ENCODE measurements at regions not wholly inside any gene's neighbourhood (a gene's known extent, or its start where the extent isn't known, plus 50 kb on each side); places are given as distances from the start of the nearest gene placed in this dataset.
"Not testable (repeated sequence)": the region's sequence is repeated elsewhere in the genome, so short reads cannot be mapped to it uniquely, and the experiment has no call there.

DNA sequence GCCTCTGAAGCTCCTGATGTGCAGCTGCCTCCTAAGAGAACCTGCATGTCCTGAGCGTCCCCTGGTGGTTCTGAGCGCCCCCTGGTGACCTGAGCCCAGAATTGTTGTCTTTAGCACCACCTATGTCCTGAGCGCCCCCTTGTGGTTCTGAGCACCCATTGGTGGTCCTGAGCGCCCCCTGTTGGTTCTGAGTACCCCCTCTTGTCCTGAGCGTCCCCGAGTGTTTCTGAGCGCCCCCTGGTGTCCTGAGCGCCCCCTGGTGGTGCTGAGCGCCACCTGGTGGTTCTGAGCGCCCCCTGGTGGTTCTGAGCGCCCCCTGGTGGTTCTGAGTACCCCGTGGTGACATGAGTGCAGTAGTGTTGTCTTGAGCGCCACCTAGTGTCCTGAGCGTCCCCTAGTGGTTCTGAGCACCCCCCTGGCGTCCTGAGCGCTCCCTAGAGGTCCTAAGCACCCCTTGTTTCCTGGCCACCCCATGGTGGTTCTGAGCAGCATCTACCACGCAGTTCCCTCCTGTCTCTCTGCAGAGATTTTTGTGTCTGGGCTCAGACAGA is 782.5 kb downstream of the TMEM121 start:
- peak; percentile 93 to 97 for DNase-seq (ENCODE audit: low read depth in 2 of 2)

DNA sequence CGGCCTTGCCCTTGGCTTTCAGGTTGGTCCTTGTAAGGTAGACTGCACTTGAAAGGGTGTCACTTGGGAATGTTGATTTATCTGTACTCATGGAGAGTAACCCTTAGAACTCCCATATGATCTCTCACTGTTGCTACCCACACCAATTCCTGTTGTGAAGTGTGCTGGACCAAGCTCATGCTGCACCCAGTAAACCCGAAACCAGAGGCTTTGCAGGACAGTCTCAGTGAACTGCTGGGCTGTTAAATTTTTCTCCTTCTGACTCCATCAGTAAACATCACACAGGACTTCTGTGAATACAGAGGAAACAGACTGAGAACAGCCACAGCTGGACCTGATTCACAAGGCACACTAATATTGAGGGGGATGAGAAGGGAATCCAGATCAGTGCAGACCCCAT is 783.0 kb downstream of the TMEM121 start:
- no peak for DNase-seq (ENCODE audit: low read depth in 2 of 2)

DNA sequence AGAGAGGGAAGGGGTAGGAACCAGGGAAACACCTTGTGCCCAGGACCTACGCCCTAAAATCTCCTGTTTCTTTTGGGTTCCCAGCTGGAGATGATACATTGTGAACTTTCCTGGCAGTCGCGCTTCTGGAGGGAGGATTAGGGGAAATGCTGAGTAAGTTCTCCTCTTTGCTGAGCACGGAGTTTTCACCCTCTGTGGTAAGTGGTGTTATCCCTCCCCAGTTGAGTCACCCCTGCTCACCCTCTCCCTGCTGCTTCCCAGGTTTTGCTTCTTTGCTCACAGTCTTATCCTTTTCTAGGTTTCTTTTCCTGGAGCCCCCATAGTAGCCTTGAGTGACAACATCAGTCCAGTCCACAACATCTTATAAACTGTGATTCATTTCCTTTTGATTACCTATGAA is 789.1 kb downstream of the TMEM121 start:
- no peak for DNase-seq (ENCODE audit: low read depth in 2 of 2)

DNA sequence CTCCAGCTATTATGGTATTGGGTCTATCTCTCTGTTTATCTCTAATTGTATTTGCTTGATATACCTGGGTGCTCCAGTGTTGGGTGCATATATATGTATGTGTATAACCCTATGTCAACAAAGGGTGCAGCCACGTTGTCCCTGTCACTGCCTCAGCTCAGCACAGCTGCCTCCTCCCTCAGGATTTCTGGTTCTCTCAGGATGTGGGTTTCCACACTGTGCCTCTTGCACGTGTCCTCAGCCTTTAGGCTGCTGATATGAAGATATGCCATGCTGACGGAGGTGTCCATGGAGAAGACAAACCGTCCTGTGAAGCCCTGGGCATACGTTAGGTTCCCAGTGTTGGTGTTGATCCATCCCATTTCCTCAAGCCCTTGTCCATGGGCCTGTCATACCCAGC is 791.2 kb downstream of the TMEM121 start:
- no peak for DNase-seq (ENCODE audit: low read depth in 2 of 2)

DNA sequence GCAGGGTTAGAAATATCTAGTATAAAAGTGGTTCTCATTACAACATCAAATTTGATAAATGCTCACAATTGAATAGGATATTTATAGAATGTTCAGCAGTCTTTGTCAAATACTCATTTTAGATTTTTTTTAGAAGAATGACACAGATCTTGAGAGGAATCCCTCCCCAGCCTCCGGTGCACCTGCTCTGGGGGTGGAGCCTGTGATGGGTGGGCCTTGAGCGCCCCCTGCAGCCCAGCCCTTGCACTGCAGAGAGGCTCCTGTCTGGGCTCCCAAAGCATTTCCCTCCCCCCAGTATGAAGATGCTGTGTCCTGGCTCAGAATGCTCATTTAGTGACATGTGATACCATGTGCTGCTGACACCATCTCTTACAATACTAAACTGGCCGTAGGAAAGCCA is 792.3 kb downstream of the TMEM121 start:
- DNase-seq (ENCODE audit: low read depth in 2 of 2) = peak; percentile 32 to 55

DNA sequence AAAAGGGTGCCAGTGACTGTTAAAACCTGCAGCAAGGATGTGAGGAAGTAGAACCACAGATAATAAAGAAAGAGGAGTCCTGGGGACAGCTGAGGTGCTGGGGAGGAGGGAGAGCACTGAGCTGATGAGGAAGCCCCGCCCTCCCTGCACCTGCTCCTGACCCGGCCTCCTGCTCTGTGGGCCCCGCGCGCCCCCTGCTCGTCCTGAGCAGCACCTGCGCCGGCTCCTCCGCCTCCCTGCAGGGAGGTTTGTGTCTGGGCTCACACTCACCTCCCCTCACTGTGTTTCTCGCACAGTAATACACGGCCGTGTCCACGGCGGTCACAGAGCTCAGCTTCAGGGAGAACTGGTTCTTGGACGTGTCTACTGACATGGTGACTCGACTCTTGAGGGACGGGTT is 797.6 kb downstream of the TMEM121 start:
- DNase-seq (ENCODE audit: low read depth in 2 of 2) = peak; percentile 7 to 11

DNA sequence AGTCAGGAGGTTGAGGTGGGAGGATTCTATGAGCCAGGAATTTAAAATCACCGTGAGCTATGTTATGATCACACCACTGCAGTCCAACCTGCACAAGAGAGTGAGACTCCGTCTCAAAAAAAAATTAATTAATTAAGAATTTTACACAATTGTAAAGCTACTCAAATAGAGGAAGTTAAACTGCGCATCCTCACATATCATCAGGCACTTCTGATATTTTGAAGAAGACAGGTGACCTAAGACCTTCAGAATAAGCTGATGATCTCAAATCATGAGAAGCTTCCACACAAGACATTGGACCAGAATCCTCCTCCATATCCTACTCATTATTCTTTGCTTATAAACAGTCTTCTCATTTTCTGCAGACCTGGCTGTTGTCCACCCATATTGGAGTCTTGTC is 800.9 kb downstream of the TMEM121 start:
- DNase-seq (ENCODE audit: low read depth in 2 of 2) = no peak

DNA sequence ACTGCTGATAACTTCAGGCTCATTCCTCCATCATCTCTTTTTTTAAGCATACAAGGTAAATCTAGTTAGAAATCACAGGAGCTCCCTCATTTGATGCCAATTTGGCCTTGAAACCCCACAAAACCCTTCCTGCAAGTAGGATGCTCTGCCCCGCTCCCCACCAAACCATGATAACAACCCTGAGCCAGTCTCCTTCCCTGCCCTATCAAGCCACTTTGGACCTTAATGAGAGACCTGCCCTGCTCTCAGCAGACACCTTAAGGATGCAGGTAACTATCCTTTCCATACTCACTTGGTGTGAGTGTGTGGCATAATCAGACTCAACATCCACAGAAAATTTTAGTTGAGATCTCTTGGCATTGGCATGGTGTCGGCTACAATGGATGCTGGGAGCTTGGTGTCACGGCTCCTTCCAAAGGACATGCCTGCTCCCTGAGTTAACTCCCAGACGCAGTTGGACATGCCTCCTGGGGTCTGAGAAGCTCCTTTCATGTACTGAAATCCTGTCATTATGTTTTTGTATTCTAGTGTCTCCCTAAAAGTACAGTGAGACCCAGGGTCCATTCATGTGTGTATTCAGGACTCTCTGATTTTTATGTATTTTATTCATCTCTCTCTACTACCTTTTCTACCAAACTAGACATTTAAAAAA is 801.4 kb downstream of the TMEM121 start:
- DNase-seq (ENCODE audit: low read depth in 2 of 2) = not testable (repeated sequence)

DNA sequence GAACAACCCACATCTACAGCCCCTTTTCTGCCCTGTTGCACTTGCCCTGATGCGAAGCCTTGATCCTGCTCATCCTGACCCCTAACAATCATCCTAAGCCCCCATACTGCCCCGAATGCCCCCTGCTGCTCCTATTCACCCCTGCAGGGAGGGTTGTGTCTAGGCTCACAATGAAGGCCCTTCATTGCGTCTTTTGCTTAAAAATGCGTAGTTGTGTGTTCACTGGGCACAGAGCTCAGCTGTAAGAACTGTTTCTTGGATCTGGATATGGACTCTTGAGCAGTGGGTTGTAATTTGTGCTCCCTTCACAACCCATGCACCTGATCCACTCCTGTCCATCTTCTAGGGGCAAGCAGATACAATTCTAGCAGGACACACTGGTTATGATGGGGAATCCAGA is 802.9 kb downstream of the TMEM121 start:
- DNase-seq (ENCODE audit: low read depth in 2 of 2) = not testable (repeated sequence)

DNA sequence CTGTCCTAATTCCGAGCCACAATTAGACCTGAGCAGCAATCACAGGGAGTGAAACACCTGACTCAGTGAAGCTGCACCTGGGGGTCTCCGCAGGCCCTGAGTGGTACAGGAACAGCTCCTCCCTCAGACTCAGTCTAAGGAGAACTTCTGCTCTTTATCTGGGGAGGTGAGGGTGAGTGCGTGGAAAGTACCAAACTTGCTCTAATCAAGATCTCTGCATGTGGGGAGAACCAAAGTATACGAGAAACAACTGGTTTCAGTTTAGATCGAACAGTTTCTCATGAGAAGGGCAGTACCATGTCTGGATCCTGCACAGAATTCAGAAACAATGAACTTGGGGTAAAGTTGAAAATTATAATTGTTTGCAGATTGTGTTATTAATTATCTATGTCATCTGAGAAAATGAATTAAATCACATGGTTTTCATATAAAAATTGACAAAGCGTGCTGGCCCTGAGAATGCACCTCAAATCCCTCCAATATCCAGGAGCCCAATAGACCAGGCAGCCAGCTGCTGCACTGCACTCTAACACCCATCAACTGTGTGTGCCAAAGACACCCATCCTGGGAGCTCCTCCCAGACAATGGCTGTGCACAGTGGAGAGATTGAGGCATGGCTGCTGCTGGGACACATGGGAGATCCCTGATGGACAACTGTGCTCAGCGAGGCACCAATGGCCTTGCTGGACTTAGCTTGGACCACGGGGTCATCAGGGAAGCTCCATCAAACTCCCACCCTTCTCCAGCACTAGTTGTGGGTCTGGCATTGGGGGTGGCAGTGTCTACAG is 803.8 kb downstream of the TMEM121 start:
- DNase-seq (ENCODE audit: low read depth in 2 of 2) = not testable (repeated sequence)

DNA sequence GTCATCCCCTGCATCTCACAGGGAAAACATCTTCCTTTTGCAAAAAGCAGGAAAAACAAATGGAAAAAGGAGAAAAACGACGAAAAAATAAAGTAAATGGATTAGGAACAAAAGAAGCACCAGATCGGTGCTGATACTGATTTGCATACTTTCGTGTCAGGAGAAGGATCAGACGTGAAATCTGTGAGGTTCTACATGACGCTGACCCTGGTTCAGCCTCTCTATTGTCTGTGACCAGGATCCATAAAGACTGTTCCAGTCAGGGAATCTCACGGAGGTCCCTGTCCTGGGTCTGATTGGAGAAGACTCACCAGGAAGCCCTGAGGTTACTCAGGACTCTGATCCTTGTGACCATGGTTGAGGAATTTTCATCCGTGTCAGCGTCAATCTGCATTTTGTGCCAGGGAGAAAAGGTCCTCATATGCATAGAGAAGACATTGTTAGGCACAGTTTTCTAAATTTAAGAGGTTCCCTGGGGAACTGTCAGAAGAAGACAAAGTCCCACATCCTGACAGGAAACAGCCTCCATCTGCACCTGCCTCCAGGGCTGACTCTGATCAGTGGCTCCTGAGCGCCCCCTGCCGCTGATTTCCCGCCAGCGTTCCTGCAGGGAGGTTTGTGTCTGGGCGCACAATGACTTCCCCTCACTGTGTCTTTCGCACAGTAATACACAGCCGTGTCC is 808.2 kb downstream of the TMEM121 start:
- peak; percentile 66 to 93 for DNase-seq (ENCODE audit: low read depth in 2 of 2)

DNA sequence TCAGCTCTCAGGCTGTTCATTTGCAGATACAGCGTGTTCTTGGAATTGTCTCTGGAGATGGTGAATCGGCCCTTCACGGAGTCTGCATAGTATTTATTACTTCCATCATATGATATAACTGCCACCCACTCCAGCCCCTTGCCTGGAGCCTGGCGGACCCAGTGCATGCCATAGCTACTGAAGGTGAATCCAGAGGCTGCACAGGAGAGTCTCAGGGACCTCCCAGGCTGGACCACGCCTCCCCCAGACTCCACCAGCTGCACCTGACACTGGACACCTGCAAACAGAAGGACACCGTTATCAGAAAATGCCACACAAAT is 808.7 kb downstream of the TMEM121 start:
- DNase-seq (ENCODE audit: low read depth in 2 of 2) = not testable (repeated sequence)

DNA sequence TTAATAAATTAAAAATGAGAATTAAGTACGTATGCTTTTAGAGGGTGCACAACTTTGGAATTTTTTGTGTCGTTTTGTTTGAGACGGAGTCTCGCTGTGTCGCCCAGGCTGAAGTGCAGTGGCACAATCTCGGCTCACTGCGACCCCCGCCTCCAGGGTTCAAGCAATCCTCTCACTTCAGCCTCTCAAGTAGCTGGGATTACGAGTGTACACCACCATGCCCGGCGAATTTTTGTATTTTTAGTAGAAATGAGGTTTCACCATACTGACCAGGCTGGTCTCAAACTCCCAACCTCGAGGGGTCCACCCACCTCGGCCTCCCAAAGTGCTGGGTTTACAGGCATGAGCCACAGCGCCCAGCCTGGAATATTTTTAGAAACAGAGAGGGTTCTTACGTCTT is 812.4 kb downstream of the TMEM121 start:
- not testable (repeated sequence) for DNase-seq (ENCODE audit: low read depth in 2 of 2)

DNA sequence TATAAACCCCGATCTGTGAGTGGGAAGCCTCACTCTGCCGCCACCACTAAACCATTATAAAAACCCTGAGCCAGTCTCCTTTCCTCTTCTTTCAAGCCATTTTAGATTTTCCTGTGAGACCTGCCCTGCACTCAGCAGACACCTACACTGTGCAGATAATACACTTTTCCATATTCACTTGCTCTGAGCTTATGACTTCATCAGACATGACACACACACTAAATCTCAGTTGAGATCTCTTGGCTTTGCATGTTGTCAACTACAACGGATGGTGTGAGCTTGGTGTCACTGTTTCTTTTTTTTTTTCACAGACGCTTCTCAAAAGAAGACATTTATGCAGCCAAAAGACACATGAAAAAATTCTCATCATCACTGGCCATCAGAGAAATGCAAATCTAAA is 814.3 kb downstream of the TMEM121 start:
- not testable (repeated sequence) for DNase-seq (ENCODE audit: low read depth in 2 of 2)

DNA sequence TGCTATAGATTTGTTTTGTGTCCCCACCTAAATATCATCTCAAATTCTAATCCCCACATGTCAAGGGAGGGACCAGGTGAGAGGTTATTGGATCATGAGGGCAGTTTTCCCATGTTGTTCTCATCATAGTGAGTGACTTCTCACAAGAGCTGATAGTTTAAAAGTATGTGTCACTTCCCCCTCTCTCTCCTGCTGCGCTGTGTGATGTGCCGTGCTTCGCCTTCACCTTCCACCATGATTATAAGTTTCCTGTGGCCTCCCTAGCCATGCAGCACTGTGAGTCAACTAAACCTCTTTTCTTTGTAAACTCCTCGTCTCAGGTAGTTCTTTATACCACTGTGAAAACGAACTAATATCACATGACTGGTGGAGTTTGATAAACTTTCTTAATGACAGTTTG is 814.8 kb downstream of the TMEM121 start:
- DNase-seq (ENCODE audit: low read depth in 2 of 2) = not testable (repeated sequence)

DNA sequence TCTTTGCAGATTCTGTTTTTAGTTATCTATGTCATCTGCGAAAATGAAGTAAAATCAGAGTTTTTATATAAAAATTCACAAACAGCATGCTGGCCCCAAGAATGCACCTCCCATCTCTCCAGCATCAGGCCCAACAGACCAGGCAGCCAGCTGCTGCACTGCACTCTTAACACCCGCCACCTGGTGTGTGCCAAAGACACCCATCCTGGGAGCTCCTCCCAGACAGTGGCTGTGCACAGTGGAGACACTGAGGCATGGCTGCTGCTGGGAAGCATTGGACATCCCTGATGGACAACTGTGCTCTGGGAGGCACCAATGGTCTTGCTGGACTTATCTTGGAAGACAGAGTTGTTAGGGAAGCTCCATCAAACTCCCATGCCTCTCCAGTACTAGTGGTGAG is 817.2 kb downstream of the TMEM121 start:
- no peak for DNase-seq (ENCODE audit: low read depth in 2 of 2)

DNA sequence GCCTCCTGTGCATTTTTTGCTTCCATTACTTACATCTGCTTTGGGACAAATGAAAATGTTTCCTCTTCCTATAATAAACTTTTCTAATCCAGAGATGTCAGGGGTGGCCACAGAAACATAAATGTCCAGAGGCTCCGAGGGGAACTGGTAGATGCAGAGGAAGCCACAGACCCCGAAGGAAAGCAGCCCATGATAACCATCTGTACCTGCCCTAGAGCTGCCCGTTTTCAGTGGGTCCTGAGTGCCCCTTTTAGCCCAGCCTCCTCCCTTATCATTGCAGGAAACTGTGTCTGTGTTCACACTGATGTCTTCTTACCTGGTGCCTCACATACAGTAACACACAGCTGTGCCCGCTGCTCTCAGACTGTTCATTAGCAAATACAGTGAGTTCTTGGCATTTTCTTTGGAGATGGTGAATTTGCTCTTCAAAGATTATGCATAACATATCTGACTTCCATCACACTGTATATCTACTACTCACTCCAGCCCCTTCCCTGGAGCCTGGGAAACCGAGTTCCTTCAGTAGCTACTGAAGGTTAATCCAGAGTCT is 817.8 kb downstream of the TMEM121 start:
- not testable (repeated sequence) for DNase-seq (ENCODE audit: low read depth in 2 of 2)

DNA sequence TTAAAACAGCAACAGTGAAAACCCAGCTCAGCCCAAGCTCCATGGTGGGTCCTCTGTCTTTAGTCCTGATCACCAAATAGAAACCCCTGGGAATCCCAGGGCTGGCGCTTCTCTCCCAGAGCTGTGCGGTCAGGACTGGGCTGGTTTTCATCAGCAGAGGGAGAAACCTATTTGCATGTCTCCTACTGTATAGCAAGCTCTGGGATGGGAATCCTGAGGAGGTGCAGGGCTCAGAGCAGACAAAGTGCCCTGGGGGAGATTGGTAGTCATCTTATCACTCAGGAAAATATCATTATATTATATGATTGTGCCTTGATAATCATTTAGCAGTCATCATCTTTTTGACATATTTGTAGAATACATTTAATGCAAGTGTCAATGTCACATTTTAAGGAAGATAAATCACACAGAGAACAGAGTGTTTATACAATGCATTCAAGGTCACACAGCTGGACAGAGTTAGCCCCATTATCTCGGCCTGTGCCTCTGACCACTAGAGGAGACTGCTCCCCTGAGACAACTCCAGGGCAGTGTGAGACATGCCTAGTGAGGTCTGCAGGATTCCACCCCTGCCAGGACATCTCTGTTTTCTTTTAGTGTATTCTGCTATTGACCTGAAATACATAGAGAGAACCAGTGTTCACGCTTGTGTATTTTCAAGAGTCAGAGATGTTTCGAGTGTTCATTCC is 818.6 kb downstream of the TMEM121 start:
- DNase-seq (ENCODE audit: low read depth in 2 of 2) = not testable (repeated sequence)

DNA sequence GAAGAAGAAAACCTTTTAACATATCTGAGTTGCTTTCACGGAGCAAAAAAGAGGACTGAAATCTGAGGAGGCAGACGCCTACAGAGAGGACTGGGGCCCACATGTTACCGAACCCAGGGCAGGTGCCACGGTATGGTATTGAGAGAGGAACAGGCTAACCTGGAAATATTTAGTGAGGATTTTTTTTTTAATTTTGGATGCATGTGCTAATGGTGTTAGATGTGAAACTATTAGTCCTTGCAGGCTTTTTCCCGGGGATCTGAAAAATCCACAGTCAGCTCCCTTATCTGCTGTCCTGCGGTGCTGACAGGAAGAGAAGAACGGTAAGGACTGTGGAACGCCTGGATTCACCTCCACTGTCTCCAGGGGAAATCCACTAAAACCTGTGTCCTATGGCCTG is 819.7 kb downstream of the TMEM121 start:
- no peak for DNase-seq (ENCODE audit: low read depth in 2 of 2)

DNA sequence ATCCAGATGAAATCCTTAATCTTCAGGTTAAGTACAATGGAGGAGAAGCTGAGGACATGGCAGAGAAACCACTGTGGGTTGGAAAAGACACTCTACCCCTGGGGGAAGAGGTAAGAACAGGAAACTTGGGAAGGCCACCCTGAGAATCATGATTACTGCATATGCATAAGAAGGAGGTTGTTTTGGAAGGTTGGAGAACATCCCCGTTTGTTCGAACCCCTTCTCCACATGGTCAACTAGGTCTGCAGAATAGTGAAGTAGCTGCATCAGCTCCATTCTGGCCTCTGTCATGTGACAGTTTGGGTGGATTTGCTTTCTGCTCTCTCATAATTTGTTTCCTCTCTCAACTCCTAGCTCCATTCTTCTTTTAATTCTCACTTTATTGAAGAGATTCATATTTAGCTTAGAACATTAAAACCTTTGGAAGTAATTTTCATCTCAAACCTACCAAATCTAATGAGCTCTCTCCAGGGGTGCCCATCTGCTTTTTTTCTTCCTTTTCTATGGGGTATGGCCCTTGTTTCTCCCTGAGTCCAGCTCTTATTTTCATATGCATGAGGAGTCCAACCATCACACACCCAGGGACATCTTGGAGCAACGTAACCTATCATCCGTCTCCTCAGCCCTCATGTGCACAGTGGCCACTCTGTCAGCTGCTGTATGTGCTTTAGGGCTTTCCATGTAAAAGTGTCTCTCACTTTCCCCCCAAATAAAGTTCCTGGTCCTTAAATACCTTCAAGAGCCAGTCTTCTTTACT is 820.3 kb downstream of the TMEM121 start:
- DNase-seq (ENCODE audit: low read depth in 2 of 2) = no peak

DNA sequence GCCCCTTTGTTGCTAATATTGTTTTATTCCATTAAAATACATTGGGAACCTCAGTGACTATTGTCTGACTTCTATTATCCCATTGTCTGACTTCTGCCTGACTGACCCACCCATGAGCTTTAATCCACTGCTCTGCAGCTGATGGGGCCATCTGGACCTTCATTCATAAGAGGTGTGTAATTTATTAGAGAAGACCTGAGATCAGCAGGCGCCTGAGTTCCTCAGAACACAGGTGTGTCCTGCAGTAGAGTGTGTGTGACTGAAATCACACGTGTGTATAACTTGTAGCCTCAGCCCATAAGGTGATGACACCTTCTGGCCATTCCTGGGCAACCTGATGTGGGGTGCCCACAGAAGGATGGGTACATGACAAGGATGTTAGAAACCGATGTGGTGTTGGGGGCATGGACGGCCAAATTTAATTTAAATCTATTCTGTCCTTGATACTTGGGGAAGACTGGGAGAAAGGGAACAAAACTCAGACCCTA is 821.0 kb downstream of the TMEM121 start:
- no peak for DNase-seq (ENCODE audit: low read depth in 2 of 2)
